ENCODE measurements at regions not wholly inside any gene's neighbourhood (a gene's known extent, or its start where the extent isn't known, plus 50 kb on each side); places are given as distances from the start of the nearest gene placed in this dataset.

DNA sequence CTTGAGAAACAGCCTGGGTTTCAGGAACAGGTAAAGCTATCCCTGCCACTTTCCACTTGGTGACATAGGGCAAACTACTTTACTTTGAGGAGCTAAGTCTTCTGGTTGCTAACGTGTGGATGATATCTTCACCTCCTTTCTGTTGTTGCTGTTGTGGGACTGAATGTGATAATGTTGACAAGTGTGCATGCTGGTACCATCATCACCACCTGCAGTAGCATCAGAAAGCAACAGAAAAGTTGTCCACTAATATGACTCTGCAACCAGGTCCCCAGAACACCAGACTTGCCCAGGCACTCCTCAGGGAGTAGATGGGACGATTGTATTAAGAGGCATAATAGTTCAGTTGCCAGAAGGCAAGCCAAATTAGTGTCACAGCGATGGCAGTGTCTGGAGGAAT lies 203.2 kb upstream of the MCTP2 start:
- no peaks in the 10 kb centered on the region for H3K4me1 ChIP-seq
- ATAC-seq = no peak
- 55 to 56% methylated on average over 3 of the region's 3 CpGs for WGBS, 2 donors
- no peaks in the 10 kb centered on the region for H3K27me3 ChIP-seq
- no peak overlapping the region for H3K27ac ChIP-seq
- H3K9me3 ChIP-seq = no peaks in the 10 kb centered on the region
- no peak for DNase-seq
- H3K36me3 ChIP-seq (replicated peaks in 1 of 2; ENCODE audit: insufficient read depth in 1 of 2, low read depth in 2 of 2) = no peaks in the 10 kb centered on the region
- TF ChIP-seq, protein P1, sequence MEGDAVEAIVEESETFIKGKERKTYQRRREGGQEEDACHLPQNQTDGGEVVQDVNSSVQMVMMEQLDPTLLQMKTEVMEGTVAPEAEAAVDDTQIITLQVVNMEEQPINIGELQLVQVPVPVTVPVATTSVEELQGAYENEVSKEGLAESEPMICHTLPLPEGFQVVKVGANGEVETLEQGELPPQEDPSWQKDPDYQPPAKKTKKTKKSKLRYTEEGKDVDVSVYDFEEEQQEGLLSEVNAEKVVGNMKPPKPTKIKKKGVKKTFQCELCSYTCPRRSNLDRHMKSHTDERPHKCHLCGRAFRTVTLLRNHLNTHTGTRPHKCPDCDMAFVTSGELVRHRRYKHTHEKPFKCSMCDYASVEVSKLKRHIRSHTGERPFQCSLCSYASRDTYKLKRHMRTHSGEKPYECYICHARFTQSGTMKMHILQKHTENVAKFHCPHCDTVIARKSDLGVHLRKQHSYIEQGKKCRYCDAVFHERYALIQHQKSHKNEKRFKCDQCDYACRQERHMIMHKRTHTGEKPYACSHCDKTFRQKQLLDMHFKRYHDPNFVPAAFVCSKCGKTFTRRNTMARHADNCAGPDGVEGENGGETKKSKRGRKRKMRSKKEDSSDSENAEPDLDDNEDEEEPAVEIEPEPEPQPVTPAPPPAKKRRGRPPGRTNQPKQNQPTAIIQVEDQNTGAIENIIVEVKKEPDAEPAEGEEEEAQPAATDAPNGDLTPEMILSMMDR (IDR thresholded peaks at IDR 0.05) = no peak
- no peak for TF ChIP-seq POLR2A (IDR thresholded peaks at IDR 0.05)
- no peak overlapping the region for H3K4me3 ChIP-seq
- intact Hi-C loops (cut with DNase I) = no loop called here

DNA sequence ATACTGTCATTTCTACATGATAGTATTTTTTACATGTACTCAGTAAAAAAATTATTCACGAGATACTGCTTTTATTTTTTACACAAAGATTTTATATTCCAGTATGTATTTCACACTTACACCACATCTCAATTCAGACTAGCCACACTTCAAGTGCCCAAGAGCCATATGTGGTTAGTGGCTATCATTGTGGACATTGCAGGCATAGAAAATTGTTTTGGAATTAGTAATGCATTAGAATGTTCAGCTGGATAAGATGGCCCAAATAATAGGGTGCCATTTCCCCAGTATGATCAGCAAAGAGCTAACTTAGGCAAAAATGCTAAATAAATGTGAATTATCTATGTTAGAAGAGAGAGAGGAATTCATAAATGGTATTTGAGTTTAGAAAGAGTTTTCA lies 203.8 kb upstream of the MCTP2 start:
- WGBS, 2 donors = 45 to 50% methylated on average over 1 of the region's 1 CpG
- Histone ChIP-seq H3K27ac (no peak overlapping the region), H3K9me3 (no peaks in the 10 kb centered on the region), H3K4me3 (no peak overlapping the region), H3K4me1 (no peaks in the 10 kb centered on the region), H3K36me3 (replicated peaks in 1 of 2; ENCODE audit: insufficient read depth in 1 of 2, low read depth in 2 of 2) (no peaks in the 10 kb centered on the region), H3K27me3 (no peaks in the 10 kb centered on the region)
- no peak for ATAC-seq
- no peak for TF ChIP-seq POLR2A (IDR thresholded peaks at IDR 0.05)
- TF ChIP-seq, protein P1 (IDR thresholded peaks at IDR 0.05) = no peak
- no peak for DNase-seq
- intact Hi-C loops (cut with DNase I) = no loop called here

DNA sequence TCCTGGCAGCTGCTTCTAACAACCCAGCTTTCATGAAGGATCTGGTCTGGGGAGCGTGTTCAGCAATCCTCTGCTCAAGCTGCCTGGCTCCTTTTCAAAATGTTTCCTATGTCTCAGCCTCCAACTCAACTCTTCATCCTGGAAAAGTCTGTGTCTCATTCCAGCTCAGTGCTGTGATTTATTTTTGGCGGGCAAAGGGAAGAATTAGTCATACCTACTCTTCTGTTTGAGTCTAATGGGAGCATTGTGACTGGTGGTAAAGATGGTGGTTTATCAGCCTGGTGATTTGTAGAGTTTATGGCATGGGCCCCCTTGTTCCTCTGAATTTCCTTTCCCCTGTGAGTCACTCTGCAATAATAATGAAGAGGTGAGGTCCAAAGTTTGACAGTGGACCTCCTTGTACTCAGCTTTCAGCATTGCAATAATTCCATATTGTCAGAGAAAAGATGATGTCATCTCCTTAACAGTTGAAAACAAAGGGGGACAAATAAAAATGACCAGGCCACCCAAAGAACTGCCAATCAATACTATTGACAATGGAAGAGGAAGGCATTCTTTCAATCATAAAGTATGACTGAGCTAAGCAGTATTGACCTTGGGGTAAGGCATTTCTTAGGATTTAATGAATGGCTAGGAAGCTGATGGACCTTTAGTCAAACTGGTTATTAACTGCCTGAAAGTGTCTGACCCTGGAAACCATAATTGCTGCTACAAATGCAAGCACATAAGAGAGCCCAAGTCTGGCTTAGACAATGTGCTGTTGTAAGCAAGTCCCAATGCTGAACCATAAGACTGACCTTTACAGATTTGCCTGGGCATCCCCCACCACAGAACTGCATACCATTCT lies 204.7 kb upstream of the MCTP2 start:
- ATAC-seq (no peak), DNase-seq (no peak)
- whole genome bisulfite sequencing, 2 donors = 80 to 87% methylated on average over 2 of the region's 2 CpGs
- Histone ChIP-seq H3K27ac (no peak overlapping the region), H3K4me1 (no peaks in the 10 kb centered on the region), H3K9me3 (no peaks in the 10 kb centered on the region), H3K36me3 (replicated peaks in 1 of 2; ENCODE audit: insufficient read depth in 1 of 2, low read depth in 2 of 2) (no peaks in the 10 kb centered on the region), H3K27me3 (no peaks in the 10 kb centered on the region), H3K4me3 (no peak overlapping the region)
- intact Hi-C loops (cut with DNase I) = no loop called here
- no peak for TF ChIP-seq POLR2A (IDR thresholded peaks at IDR 0.05)
- TF ChIP-seq, protein P1 (IDR thresholded peaks at IDR 0.05) = no peak

DNA sequence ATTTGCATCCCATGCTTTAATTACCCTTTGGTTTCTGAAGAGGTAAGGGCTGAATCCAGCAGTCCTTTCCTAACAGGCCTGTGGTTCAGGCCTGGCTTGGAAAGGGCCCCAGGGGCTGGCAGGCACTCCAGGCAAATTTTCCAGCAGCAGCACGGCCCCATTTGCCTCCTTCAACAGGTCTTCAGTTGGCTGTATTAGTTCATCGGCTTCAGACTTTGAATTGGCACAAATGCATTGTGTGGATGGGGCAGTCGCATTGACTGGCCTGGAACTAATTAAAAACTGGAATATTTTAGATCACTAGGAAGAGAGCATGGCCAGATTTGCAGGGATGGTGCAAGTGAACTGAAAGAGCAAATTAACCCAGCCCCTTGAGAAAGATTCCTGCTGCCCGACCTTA lies 207.8 kb upstream of the MCTP2 start:
- no peak for DNase-seq

More for the DNA sequence above, 207.8 kb upstream of the MCTP2 start:
- intact Hi-C loops (cut with DNase I) = no loop called here
- Histone ChIP-seq H3K4me1 (no peaks in the 10 kb centered on the region), H3K27ac (no peak overlapping the region), H3K27me3 (no peaks in the 10 kb centered on the region), H3K36me3 (replicated peaks in 1 of 2; ENCODE audit: insufficient read depth in 1 of 2, low read depth in 2 of 2) (no peaks in the 10 kb centered on the region), H3K4me3 (no peak overlapping the region), H3K9me3 (no peaks in the 10 kb centered on the region)
- no peak for ATAC-seq
- 86 to 87% methylated on average over 4 of the region's 4 CpGs for WGBS, 2 donors
- TF ChIP-seq POLR2A (IDR thresholded peaks at IDR 0.05) = no peak
- TF ChIP-seq, protein P1 (IDR thresholded peaks at IDR 0.05) = no peak
